IPS-15b (cell line): ENCODE measurements at regions not wholly inside any gene's neighbourhood (a gene's known extent, or its start where the extent isn't known, plus 50 kb on each side); places are given as distances from the start of the nearest gene placed in this dataset.

Experiments
- H3K27me3 ChIP-seq: one replicate; pipeline ENCODE4 v1.6.1; 2013; ENCODE audit warnings: low read length; ENCODE audit not compliant: control insufficient read depth, insufficient read depth
- H3K36me3 ChIP-seq: one replicate; pipeline ENCODE4 v1.6.1; 2013; ENCODE audit warnings: low read length; ENCODE audit not compliant: control insufficient read depth, insufficient read depth
- H3K4me1 ChIP-seq: one replicate; pipeline ENCODE4 v1.6.1; 2013; ENCODE audit warnings: mild to moderate bottlenecking, low read length; ENCODE audit not compliant: control insufficient read depth, insufficient read depth
- H3K4me3 ChIP-seq: one replicate; pipeline ENCODE4 v1.5.1; 2013; ENCODE audit warnings: low read depth, low read length
- H3K9ac ChIP-seq: one replicate; pipeline ENCODE4 v1.6.1; 2013; ENCODE audit warnings: low read depth, mild to moderate bottlenecking, low read length
- H3K9me3 ChIP-seq: one replicate; pipeline ENCODE4 v1.6.1; 2013; ENCODE audit warnings: mild to moderate bottlenecking, low read length; ENCODE audit not compliant: control insufficient read depth, insufficient read depth

- Histone ChIP-seq H3K4me1 (peaks cover 3% of the 10 kb centered on the region), H3K36me3 (no peaks in the 10 kb centered on the region), H3K9ac (no peak overlapping the region), H3K9me3 (no peaks in the 10 kb centered on the region), H3K4me3 (no peak overlapping the region), H3K27me3 (peaks cover 4% of the 10 kb centered on the region)
Observed at GRCh38 chr2:515441-516127, 161.6 kb downstream of the TMEM18 start.

GRCh38 chr2:513981-514706 is 163.1 kb downstream of the TMEM18 start:
- Histone ChIP-seq H3K36me3 (no peaks in the 10 kb centered on the region), H3K27me3 (peaks cover 4% of the 10 kb centered on the region), H3K4me3 (no peak overlapping the region), H3K4me1 (peaks cover 3% of the 10 kb centered on the region), H3K9ac (no peak overlapping the region), H3K9me3 (no peaks in the 10 kb centered on the region)

GRCh38 chr2:510839-511238 is 166.4 kb downstream of the TMEM18 start:
- Histone ChIP-seq H3K9ac (no peak overlapping the region), H3K4me1 (peaks cover 3% of the 10 kb centered on the region), H3K36me3 (no peaks in the 10 kb centered on the region), H3K9me3 (no peaks in the 10 kb centered on the region), H3K4me3 (no peak overlapping the region), H3K27me3 (peaks cover 2% of the 10 kb centered on the region)

GRCh38 chr2:509888-510287 is 167.3 kb downstream of the TMEM18 start:
- Histone ChIP-seq H3K9ac (no peak overlapping the region), H3K27me3 (no peaks in the 10 kb centered on the region), H3K4me1 (peaks cover 3% of the 10 kb centered on the region), H3K36me3 (no peaks in the 10 kb centered on the region), H3K9me3 (no peaks in the 10 kb centered on the region), H3K4me3 (no peak overlapping the region)

- H3K4me3 ChIP-seq = no peak overlapping the region
- H3K27me3 ChIP-seq = no peaks in the 10 kb centered on the region
- no peaks in the 10 kb centered on the region for H3K4me1 ChIP-seq
- H3K9me3 ChIP-seq = no peaks in the 10 kb centered on the region
- H3K9ac ChIP-seq = no peak overlapping the region
- no peaks in the 10 kb centered on the region for H3K36me3 ChIP-seq
Observed at GRCh38 chr2:508121-508520, 169.1 kb downstream of the TMEM18 start.

GRCh38 chr2:506866-507265 is 170.3 kb downstream of the TMEM18 start:
- H3K4me3 ChIP-seq = no peak overlapping the region
- no peaks in the 10 kb centered on the region for H3K27me3 ChIP-seq
- no peaks in the 10 kb centered on the region for H3K4me1 ChIP-seq
- no peak overlapping the region for H3K9ac ChIP-seq
- no peaks in the 10 kb centered on the region for H3K36me3 ChIP-seq
- no peaks in the 10 kb centered on the region for H3K9me3 ChIP-seq

DNA sequence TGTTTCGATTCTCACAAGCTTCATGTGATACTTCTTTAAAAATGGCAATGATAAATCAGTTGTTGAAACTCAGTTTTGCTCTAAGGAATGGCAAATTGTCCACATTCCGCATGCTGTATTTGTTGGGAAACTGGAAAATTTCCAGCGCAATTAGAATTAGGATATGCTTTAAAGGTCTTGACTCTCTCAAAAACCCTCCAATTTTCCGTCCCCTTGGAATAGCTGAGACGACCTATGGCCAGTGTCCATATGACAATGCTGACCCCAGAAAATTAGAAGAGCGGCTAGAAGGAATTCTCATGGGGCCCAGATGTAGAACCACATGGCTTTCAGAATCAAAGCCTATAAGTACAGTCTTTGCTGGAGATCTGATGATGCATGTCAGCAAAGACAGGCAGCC is 170.8 kb downstream of the TMEM18 start:
- Histone ChIP-seq H3K9me3 (no peaks in the 10 kb centered on the region), H3K27me3 (no peaks in the 10 kb centered on the region), H3K4me1 (no peaks in the 10 kb centered on the region), H3K4me3 (no peak overlapping the region), H3K9ac (no peak overlapping the region), H3K36me3 (no peaks in the 10 kb centered on the region)

DNA sequence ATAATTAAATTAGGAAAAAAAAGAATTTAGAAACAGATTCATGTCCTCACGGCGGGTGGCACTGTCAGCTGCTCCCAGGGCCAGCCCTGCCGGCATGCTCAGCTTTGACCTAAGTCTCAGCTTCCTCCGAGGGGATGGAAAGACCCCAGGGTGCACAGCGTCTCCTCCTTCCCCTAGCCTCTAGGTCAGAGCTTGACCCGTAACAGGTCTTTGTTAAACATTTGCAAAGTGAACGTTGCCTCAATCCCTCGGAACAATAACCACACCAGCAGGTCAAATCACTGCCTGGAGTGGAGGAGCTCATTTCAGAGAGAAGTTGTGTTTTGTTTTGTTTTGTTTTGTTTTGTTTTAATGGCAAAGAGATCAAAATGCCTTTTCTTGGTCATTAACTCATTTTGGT is 171.3 kb downstream of the TMEM18 start:
- no peak overlapping the region for H3K4me3 ChIP-seq
- no peaks in the 10 kb centered on the region for H3K9me3 ChIP-seq
- no peak overlapping the region for H3K9ac ChIP-seq
- H3K4me1 ChIP-seq = no peaks in the 10 kb centered on the region
- H3K27me3 ChIP-seq = no peaks in the 10 kb centered on the region
- H3K36me3 ChIP-seq = no peaks in the 10 kb centered on the region

DNA sequence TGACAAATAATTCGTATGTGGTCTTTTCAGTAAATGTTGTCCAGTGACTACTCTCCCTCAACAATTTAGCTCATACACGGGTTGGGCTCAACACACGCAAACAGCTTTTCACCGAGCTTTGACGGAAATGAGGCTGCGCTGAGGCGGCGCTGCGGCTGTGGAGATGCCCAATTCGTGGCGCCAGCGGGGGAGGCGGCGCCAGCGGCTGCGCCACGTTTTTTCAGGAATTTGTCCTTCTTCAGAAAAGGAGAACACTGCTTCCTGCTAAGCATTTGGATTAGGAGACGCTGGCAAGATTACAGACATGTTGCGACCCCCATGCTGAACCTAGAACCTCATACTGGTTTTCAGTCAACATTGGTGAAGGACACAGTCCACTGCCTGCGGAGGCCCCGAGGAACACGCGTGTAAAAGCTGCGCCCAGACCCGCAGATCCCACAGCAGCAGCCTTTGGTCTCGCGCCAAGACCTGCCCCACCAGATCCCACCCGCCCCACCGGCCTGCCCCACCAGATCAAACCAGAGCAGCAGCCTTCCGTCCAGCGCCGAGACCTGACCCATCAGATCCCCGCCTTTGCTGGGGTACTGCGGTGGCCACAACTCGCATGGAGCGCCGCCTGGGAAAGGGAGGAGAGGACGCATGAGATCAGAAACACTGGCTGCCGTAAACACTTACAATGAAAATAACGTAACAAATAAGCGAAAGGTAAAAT is 173.8 kb downstream of the TMEM18 start:
- Histone ChIP-seq H3K36me3 (no peaks in the 10 kb centered on the region), H3K9ac (no peak overlapping the region), H3K4me1 (no peaks in the 10 kb centered on the region), H3K9me3 (no peaks in the 10 kb centered on the region), H3K4me3 (no peak overlapping the region), H3K27me3 (no peaks in the 10 kb centered on the region)

GRCh38 chr2:502831-503230 is 174.4 kb downstream of the TMEM18 start:
- Histone ChIP-seq H3K9me3 (no peaks in the 10 kb centered on the region), H3K27me3 (no peaks in the 10 kb centered on the region), H3K4me1 (no peaks in the 10 kb centered on the region), H3K4me3 (no peak overlapping the region), H3K36me3 (no peaks in the 10 kb centered on the region), H3K9ac (no peak overlapping the region)

DNA sequence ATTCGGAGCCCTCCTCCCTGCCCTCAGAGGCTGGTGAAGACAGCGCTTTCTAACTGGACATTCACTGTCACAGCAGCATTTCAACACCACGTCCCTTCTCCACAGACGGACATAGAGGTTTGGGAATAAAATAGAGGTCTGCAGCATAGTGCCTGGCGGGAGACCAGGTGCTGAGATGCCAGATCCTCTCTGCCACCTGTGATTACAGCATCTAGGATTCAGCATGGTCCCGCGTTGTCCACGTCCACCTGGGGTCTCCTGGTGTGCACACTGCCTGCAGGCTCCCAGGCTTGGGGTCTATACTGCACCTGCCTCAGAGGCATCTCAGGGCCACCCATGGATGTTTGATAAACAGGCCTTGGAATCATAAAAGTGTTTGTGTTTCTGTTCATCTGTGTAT is 175.5 kb downstream of the TMEM18 start:
- Histone ChIP-seq H3K36me3 (no peaks in the 10 kb centered on the region), H3K4me3 (no peak overlapping the region), H3K9ac (no peak overlapping the region), H3K27me3 (no peaks in the 10 kb centered on the region), H3K4me1 (no peaks in the 10 kb centered on the region), H3K9me3 (no peaks in the 10 kb centered on the region)

GRCh38 chr2:501130-501529 is 176.1 kb downstream of the TMEM18 start:
- no peaks in the 10 kb centered on the region for H3K27me3 ChIP-seq
- no peaks in the 10 kb centered on the region for H3K4me1 ChIP-seq
- no peaks in the 10 kb centered on the region for H3K36me3 ChIP-seq
- no peaks in the 10 kb centered on the region for H3K9me3 ChIP-seq
- H3K4me3 ChIP-seq = no peak overlapping the region
- H3K9ac ChIP-seq = no peak overlapping the region
